AG09309 (cell line): ENCODE measurements at regions not wholly inside any gene's neighbourhood (a gene's known extent, or its start where the extent isn't known, plus 50 kb on each side); places are given as distances from the start of the nearest gene placed in this dataset.

Source experiments
- DNase-seq: peaks from one replicate; pipeline ENCODE4 v3.0.0-alpha.2; 2010; ENCODE audit warnings: low read depth
- H3K4me3 ChIP-seq: 2 replicates; pipeline ENCODE4 v1.5.1; 2011; ENCODE audit warnings: mild to moderate bottlenecking, low read depth, low read length, moderate library complexity; ENCODE audit not compliant: control insufficient read depth
- TF ChIP-seq, protein P1 (sequence below): IDR thresholded peaks from 2 replicates; pipeline ENCODE4 v1.5.1; 2011; ENCODE audit warnings: mild to moderate bottlenecking, low read depth, low read length, inconsistent platforms; ENCODE audit not compliant: insufficient read depth, control insufficient read depth; ENCODE audit errors: missing control alignments

DNA sequence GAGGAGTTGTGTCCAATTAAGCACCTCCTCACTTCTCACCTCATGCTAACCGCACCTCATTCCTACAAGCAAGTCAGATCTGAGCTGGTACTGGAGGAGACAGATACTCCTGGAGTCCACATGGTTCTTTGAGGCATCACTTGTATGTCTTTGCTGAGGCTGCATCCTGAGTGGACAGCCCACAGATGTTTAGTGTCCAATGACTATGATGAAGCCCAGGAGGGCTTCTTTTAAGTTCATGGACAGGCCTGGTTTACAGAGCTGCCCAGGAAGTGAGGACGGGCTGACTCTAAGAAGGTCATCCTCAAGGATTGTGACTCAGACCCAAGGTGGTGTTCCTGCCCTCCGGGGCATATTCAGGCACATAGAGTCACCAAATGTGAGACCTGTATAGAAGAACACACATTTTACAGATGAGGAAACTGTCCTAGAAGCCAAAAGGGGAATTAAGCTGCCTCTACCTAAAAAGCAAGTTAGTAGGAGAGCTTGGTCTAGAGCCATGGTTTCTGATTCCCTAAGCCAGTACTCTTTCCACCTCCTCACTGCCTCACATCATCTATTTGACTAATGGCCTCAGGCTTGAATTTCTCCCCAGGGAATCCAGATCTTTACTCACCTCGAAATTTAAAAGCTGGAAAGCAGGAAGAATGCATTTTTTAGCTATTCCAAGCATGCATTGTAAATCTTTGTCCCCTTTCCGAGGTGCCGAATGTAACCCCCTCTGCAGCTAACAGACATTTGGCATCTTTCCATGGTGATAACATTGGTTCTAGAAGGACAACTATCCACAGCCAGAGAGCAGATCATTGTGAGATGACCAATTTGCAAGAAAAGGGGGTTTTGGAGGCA is 228.1 kb downstream of the OMA1 start:
- no peak overlapping the region for H3K4me3 ChIP-seq
- TF ChIP-seq, protein P1, sequence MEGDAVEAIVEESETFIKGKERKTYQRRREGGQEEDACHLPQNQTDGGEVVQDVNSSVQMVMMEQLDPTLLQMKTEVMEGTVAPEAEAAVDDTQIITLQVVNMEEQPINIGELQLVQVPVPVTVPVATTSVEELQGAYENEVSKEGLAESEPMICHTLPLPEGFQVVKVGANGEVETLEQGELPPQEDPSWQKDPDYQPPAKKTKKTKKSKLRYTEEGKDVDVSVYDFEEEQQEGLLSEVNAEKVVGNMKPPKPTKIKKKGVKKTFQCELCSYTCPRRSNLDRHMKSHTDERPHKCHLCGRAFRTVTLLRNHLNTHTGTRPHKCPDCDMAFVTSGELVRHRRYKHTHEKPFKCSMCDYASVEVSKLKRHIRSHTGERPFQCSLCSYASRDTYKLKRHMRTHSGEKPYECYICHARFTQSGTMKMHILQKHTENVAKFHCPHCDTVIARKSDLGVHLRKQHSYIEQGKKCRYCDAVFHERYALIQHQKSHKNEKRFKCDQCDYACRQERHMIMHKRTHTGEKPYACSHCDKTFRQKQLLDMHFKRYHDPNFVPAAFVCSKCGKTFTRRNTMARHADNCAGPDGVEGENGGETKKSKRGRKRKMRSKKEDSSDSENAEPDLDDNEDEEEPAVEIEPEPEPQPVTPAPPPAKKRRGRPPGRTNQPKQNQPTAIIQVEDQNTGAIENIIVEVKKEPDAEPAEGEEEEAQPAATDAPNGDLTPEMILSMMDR: no peak
- no peak for DNase-seq

DNA sequence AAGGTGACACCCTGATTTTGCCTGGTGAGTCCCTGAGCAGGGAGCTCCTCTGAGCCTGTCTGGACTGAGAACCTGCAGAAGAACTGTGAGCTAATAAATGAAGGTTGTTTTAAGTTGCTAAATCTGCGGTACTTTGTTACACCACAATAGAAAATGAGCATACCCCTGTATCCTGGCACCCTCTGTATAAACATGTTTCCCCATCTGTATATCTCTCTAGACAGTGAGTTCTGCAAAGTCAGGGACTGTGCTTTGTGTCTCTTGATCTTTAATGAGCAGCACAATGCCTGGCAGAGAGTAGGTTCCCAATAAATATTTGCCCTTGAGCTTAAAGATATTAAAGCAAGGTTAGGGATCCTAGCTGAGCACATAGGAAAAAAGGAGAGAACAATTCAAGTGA is 228.8 kb downstream of the OMA1 start:
- no peak for DNase-seq
- H3K4me3 ChIP-seq: no peak overlapping the region
- TF ChIP-seq, protein P1: no peak

DNA sequence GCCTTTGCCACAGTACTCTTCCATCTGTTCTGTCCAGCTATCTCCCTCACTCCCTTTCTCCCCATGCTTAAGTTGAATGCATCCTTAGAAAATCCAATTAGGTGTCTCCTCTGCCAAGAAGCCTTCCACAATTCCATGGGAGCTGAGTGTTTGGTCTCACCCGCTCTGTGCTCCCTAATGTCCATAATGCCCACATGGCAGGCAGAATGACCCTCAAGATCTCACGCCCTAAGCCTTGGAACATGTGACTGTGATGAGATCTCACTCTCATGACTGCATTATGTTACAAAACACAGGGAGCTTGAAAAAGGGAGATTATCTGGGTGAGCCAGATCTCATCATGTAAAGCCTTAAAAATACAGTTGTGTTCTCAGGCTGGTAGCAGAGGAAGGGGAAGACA is 229.4 kb downstream of the OMA1 start:
- TF ChIP-seq, protein P1: no peak
- no peak for DNase-seq
- H3K4me3 ChIP-seq: no peak overlapping the region

DNA sequence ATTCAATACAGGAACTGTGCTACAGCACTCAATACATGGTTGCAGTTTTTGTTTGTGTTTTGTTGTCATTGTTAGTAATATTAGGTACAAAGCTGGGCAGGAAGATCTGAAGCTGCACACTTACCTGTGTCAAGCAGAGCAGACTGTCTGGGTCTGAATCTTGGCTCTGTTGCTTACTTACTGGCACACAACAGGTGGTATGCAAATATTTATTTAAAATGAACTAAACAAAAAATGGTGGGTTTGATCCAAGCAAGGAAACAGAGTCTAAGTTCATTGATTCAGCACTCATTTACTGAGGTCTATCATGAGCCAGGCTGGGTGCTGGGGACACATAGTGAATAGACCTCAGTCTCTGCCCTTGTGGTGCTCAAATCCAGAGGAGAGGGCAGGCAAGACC is 230.4 kb downstream of the OMA1 start:
- TF ChIP-seq, protein P1: no peak
- DNase-seq: no peak
- no peak overlapping the region for H3K4me3 ChIP-seq

DNA sequence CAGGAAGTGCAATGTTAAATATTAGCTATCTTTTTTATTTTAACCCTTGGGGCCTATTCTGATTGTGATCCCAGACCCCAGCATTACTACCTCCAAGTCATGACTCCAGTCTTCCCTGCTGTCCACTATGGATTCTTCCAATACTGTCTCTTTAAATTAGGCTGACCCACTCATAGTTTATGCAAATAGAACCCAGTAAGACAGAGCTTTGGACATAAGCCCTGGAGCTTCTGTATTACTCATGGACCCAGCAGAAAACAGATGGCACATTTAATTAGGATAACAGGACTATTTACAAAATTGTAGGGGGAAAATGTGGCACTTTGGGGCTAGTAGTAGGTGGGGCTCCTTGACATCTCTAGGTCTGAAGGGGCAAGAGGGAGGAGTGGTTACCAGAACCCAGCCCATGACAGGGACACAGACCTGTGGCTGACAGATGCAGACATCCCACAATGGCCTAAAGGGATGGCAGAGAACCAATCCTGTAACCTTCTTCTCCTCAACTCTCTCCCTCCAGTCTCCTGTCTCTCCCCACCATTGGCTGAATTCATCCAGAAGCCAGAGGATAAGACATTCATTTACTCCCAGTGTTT is 233.5 kb downstream of the OMA1 start:
- TF ChIP-seq, protein P1: no peak
- no peak overlapping the region for H3K4me3 ChIP-seq
- DNase-seq: no peak

DNA sequence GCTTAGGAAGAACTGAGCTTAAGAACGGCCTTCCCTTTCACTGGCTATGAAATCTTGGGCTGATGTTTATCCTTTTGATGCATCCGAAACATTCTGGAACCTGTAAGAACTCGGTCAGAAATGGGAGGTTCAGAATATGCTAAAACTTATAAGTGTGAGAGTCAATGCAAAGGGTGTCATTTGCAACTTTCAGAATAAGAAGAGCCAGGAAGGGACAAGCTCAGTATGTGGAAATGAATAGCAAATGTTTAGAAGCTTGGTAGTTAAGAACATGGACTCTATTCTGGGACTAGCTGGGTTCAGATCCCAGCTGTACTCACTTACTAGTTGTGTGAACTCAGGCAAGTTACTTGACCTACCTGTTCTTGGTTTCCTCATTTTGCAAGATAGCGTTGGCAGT is 234.1 kb downstream of the OMA1 start:
- no peak overlapping the region for H3K4me3 ChIP-seq
- TF ChIP-seq, protein P1: no peak
- DNase-seq: no peak
